Posterior cingulate gyrus (tissue), 11 donors: ENCODE measurements at regions not wholly inside any gene's neighbourhood (a gene's known extent, or its start where the extent isn't known, plus 50 kb on each side); places are given as distances from the start of the nearest gene placed in this dataset.
A peak's percentile ranks its signal among the peaks of the same experiment; 100 is the strongest.

Source experiments
- DNase-seq, 10 donors: peaks; one replicate each; pipeline versions ENCODE4 v3.0.0 to v3.0.0-alpha.2; 2020 to 2021; ENCODE audit warnings: mixed read lengths in 3 of 10
- intact Hi-C: fragments of 100-400 bp; cut with DNase I; formaldehyde crosslinking; loops from one replicate; pipeline ENCODE4 v1.15.1; 2023

DNA sequence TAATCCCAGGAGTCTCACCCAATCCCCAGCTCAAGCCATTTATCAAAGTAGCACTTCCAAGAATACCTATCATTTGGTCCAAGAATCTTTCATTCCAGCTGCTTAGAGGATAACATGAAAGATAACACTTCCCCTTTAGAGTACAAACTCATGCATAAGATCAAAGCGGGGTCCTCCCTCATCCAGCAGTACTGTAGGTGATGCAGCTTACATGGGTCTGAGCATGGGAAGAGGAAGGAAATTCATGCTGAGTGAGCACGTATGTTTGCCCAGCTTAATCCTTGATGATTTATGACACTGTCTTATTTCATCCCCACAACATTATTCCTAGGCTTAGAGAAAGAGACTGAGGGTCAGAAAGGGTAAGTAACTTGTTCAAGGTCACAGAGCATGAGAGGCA, 167.1 kb upstream of the GJB5 start:
- intact Hi-C loops = no loop called here
- DNase-seq = no peak

DNA sequence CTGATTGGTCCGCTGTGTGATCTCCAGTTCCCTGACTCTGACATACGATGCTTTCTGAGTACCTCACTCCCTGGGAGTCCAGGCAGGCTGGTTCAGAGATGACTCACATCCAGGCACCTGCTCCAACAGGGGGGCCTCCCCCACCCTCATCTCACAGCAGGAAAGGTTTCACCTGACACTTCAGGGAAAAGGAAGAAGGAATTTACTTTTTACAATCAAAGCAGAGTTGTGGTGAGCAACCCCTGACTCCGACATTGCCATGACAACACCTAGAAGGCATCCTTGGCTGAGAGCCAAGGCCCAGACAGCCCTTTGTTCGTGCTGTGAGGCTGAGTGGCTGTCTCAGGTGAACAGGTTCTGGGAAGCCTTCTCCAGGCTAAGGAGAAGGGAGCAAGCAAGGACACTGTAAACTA, 164.6 kb upstream of the GJB5 start:
- no peak for DNase-seq
- intact Hi-C loops = no loop called here

DNA sequence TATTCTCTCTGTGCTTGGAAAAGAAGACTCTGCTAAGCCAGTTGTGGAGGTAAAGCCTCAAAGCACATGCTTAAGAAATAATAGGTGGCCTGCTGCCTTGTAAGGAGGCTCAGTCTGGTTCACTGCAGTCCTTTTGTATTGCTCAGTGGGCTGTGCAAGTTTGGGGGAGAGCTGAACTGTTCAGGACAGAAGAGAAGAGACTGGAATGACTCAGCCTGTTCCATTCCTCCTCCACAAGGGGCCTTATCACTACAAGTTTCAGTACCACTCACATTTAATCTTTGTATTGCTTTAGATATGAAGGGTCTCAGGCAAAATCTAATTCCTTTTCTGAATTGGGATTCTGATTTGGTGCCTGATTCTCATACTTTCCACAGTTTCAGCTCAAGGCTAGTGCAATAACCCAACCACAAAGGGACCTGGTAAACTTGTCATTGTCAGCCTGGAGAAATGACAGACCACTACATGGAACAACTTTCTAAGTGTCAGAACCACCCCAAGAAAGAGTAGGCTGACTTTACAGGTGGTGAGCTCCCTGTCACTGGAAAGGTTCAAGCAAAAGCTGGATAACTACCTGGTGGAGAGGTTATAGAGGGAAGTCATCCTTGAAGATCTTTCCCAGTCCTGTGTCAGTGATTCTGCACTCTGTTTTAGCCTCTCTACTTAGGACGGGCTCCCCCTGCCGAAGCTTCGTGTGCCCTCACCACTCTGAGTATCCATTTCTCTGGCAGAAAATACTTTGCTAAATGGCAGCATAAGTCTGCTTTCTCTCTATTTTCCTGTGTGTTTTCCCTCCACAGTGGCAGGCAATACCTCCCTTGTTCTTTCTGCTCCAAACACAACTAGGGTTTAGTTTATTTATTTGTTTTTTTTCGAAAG, 162.9 kb upstream of the GJB5 start:
- no peak for DNase-seq
- intact Hi-C loops = no loop called here

DNA sequence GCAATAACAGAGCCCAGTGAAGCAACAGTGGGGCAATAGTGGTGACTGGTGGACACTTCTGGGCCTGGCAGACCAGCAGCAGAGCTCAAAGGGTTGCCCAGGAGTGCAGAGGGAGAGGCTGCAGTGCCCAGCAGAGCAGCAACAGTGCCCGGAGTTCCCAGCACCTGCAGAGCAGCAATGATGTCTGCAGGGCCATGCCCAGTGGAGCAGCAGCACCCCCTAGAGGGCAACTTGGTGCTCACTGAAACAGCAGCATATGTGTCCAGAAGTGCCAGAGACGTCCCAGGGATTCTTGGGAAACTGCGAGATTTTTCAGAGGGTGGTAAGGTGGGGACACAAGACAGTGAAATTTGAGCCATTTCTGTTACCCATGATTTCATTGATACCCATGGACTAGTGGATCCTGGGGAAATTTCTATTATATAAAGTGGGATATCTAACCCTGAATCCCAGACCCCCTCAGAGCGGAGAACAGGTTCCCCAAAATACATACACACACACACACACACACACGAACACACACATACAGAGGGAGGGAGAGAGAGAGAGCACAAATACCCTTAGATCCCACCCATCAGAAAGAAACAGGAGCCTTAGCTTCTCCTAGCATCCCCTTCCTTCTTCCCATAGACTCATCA, 156.9 kb upstream of the GJB5 start:
- intact Hi-C loops = loop anchor here (2.0 to 5.0 kb wide), 3 partner anchors 144 to 965 kb away; no protein-coding TSS in a partner anchor

DNA sequence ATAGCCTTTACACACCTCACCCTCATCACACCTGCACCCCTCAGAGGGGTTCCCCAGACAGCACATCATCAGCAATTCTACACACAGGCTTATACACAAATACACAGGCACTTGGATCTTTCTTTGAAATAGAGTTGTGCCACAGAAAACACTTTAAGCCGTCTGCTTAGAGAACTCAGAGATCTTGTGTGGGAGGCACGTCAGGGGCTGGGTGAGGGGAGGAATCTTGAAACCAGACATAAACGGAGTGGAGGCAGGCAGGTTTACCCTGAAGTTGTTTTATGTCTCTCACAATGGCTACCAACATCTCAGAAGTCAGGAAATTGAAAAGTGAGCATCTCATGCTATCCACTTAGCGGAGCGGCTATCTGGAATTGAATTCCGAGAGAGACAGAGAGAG, 151.9 kb upstream of the GJB5 start:
- no peak for DNase-seq
- intact Hi-C loops = no loop called here

More for the DNA sequence above, 156.9 kb upstream of the GJB5 start:
- DNase-seq = peak; percentile 78 to 98 (median 90)

DNA sequence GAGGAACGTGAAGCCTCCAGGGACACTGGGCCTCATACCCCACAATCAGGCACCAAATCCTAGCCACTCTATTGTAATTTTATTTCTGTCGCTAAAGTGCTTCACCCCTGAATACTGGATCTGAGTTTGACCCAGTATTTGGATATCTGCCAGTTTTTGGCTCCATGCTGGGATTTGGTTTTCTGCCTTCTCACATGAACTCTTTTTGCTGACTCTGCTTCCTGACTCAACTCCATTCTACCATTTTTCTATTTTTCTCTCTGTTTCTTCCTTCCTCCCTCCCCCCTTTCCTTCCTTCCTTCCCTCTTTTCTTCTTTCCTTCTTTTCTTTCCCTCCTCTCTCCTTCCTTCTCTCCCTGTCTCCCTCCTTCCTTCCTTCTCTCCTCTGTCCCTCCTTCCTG, 151.3 kb upstream of the GJB5 start:
- intact Hi-C loops = no loop called here
- peak in 1 of 10 donors; percentile 2 for DNase-seq

DNA sequence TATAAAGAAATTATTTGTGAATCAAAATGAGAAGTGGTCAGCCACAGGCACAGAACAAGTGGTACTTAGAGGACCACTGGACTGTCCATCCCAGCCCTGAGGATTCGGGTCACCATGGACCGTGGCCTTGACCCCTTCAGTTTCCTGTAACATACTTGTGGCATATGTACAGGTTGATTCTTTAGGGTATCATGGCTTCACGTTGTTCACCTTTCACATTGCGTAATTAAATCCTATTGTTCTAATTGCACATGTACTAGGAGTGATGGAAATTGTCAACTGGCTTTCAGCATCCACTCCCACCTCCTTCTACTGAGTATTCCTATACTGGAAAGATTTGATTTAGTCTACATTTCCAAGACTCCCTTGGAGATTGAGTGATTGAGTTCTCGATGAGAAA, 148.3 kb upstream of the GJB5 start:
- DNase-seq = peak in 1 of 10 donors; percentile 8
- intact Hi-C loops = no loop called here

DNA sequence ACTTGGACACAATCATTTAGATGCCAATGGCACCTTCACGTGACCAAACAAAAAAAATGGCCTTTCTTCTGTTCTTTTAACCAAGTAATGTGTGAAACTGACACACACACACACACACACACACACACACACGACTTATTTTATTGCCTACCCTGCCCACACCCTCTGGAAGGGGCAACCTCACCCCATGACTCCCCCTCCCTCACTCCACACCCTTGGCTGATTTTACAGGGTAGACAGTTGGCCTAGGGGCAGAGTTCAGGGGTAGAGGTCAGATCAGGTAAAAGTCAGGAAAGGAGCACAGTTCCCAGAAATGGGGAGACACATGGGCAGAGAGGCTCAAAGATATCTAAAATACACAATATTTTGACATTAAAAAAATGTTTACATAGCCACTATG, 144.8 kb upstream of the GJB5 start:
- peak in 1 of 10 donors; percentile 9 for DNase-seq
- intact Hi-C loops = no loop called here

DNA sequence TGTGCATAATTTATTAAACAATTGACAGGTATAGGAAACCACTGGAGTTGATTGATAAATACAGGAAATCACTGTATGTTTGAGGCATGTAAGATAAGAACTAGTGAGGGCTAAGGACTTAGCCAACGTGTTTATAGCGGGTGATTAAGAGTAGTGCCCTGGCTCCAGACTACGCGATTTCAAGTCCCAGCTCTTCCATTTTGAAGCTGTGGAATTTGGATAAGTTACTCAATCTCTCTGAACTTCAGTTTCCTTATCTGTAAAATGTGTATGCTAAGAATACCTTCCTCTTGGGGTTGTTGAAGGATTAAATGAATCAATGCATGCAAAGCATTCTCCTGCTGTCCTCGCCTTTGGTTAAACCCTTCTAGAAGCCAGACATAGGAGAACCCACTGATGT, 143.3 kb upstream of the GJB5 start:
- no peak for DNase-seq
- intact Hi-C loops = no loop called here

DNA sequence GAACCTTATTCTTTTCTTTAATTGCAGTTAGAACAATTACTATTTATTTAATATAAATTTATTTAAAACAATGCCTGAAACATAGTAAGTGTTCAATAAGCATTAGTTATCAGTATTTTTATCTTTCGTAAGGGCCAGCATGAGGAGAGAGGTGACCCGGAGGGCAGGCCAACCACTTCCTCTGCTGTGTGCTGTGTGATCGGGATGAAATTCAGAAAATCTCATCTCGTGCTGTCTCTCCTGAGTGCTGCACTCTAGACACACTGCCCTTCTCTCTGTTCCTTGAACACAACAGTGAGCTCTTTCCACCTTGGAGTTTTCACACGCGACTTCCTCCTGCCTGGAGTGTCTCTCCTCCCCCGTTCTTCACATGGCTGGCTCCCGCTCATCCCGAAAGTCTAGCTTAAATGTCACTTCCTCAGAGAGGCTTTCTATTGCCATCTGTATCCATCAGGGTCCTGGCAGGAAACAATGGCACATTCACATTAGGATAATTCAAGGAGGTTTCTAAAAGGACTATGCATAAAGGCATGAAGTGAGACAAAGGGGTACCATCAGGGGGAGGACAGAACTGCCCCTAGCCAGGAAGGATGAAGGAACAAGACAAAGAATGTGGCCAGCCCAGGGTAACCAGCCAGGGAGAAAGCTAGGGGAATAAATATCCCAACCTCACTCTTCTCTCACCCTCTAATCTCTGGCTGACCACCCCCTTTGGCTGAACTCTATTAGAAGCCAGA, 142.6 kb upstream of the GJB5 start:
- peak in 1 of 10 donors; percentile 54 for DNase-seq
- intact Hi-C loops = no loop called here

DNA sequence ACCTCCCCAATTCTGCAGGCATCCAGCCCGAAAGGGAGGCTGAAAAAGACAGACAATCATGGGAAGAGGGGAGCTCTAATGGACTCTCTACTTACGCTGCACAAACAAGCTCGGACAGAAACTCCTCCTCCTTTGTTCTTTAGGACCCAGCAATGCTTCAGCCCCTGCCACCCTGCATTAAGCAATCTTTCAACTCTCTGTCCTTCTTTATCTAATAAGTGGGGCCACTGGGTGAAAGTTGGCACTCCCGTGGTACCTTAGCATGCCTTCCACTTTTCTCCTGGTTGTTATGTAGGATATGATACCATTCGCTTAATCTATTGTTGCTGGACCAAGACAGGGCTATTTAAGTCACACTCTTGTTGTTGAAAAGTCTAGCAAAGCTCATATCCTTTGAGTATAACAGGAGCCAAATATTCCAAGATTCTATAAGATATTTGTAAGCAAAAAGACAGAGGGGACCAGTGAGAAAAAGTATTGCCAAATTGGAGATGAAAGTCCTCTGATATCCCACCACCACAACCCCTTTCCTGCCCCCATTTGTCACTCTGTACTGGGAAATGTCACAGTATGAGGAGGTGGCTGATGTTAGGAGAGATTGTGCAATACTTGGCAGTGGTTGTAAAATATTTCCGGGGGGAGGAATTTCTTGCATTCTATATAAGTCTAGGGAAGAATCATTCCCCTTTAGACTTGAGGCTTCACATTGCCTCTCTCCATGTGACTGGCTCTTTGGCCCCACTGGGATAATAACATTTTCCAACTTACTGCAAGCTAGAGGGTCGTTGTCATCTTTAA, 137.3 kb upstream of the GJB5 start:
- peak in 1 of 10 donors; percentile 12 for DNase-seq
- intact Hi-C loops = no loop called here

DNA sequence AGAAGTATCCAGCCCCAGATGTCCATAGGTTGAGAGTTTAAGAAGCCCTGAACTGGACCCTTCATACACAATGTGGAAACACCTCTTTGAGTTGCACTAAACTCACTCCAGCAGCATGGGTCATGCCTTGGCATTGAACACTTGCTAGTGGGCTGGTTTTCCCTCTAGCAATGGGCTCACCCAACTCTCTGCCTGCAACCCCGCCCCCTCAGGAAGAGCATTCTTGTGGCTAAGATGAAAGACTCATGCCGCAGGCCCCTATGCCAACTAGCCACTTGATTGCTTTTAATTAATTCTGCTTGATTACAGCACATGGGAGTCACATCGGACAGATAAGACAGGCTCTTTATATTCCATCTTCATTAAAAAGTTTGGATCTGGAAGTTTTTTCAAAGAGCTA, 136.5 kb upstream of the GJB5 start:
- DNase-seq = peak in 1 of 10 donors; percentile 8
- intact Hi-C loops = no loop called here

DNA sequence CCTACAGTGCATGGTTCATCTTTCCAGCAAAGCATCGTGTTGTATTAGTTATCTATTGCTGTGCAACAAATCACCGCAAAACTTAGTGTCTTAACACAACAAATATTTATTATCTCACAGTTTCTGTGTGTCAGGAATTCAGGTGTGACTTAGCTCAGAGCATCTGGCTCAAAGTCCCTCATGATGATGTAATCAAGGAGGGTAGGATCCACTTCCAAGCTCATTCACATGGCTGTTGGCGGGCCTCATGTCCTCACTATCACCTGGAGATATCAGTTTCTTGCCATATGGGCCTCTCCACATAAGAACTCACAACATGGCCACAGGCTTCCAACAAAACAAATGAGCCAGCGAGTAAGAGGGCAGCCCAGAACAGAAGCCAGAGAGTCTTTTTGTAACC, 135.6 kb upstream of the GJB5 start:
- intact Hi-C loops = no loop called here
- peak in 1 of 10 donors; percentile 11 for DNase-seq

DNA sequence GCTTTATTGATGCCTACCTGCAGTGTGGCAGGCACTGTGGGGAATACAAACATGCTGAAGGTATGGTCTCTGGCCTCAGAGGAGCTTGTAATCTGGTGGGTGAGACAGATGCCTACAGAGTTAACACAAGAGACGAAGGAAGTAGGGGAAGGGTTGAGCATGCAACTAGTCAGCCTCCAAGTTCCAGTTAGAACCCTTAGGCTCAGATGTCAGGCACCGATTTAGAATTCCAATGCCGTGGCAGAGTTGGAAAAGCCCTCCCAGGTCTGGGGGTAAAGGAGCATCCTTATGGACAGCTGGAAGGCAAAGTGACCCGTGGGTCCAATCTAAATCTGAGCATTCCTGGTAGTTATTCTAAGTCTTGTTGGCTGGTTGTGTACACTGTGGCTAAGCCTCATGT, 132.9 kb upstream of the GJB5 start:
- intact Hi-C loops = no loop called here

DNA sequence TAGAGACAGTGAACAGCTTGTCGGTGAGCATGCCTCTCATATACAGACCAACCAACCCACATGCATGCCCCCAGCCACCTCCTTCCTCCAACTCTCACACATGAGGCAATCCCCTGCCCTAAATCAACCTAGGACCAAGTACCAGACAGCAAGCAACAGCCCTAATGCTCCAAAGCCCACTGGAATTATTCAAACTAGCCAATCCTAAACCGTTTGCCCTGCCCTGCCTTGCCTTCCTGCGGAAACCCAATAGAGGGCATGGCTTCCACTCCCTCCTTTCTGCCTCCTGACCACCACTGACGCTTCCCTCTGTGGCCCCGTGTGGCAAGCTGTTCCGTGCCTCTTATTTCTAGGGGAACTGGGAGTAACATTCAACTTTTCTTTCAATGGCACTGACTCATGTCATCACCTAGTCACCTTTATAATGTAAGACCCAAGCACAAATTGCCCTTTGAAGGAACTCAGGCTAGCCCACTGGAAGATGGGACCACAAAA, 129.3 kb upstream of the GJB5 start:
- intact Hi-C loops = no loop called here
- peak in 1 of 10 donors; percentile 24 for DNase-seq

More for the DNA sequence above, 132.9 kb upstream of the GJB5 start:
- DNase-seq = peak in 1 of 10 donors; percentile 20

DNA sequence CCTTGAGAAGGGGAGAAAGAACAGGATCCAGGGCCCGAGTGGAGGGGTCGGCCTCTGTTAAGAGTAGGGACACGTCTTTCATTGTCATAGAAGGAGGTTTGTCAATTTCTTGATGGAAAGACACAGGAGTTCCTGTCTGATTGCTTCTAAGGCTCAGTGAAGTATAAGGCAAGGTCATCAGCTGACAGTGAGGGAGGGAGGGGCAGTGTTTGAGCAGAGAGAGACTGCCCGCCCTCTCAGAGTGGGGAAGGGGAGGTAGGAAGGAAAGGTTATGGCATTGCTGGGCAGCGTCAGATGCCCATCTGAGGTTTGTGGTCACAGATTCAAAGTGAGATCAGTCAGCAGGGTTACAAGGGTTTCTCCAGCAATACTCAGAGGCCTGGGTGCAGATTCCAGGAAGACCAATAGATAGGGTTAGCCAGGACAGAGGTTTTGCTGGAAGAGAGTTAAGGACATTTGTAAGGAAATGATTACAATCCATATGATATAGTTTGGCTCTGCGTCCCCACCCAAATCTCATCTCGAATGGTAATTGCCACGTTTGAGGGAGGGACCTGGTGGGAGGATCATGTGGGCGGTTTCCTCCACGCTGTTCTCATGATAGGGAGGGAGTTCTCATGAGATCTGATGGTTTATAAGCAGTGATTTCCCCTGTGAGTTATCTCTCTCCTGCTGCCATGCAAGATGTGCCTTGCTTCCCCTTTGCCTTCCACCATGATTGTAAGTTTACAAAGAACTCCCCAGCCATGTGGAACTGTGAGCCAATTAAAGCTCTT, 127.2 kb upstream of the GJB5 start:
- intact Hi-C loops = no loop called here
- peak in 1 of 10 donors; percentile 8 for DNase-seq

DNA sequence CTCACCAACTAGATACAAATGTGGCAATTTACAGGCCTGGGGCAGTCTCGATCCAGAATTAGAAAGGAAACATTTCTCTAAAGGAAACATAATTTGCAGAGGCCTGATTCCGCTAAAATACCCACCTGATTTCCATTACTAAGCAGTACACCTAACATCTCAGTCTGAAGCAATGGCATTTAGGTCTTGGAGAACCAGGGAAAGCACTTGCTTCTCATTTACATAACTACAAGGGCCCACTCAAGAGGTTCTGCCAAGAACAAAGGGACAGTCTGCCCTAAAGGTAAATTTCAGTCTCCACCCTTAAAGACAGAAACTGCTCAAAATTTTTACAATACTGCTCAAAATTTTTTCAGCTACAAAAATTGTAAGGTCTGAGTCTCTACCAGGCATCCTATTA, 123.7 kb upstream of the GJB5 start:
- intact Hi-C loops = no loop called here
- DNase-seq = no peak

DNA sequence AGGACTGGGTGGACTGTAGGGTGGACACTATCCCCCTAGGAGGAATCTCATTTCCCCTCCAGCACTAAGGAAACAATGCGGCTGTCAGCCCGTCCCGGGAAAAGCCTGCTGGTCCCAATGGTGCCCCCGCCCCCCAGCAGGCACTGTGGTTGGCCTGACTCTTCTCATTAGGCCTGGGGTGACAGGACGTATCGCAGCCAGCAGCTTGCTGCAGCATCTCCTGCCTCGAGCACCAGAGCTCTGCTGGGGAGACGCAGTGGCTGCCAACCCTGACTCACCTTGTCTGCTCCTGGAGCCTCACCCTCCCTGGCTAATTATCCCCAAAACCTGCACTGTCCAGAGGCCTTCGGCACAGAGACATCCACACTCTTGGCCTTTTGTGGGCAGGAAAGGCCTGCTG, 115.1 kb upstream of the GJB5 start:
- intact Hi-C loops = no loop called here
- no peak for DNase-seq

DNA sequence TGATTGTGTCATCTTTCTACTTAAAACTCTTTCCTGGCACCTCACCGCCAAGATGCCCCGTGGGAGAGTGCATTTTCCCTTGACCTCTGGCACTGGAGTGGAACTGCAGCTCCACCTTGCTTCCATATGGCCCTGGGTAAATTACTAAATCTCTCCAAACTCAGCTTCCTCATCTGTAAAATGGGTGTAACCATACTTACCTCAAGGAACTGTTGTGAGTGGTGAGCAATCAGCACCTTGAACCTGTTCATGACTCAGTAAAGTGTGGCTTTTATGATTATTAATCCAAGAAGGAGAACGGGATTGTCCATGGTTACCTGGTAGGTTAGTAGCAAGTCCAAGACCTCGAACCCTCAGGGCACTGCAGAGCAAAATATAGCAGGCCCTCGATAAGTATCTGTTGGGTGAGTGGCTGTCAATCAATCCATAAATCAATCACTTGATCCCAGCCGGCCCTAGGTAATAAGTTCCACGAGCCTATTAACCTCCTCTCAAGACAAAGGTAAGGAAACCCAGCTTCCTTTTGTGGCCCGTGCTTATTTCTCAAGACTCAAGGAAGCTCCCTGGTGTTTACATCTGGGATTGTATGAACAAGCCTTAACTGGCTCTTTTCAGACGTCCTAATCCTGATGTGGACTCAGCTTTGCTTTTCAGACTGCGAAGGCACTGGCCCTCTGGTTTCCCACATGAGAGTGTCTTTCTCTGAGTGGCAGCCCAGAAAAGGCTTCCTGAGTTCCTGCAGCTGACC, 114.0 kb upstream of the GJB5 start:
- DNase-seq = no peak
- intact Hi-C loops = no loop called here
